HG03558 (cell line): ENCODE measurements at regions not wholly inside any gene's neighbourhood (a gene's known extent, or its start where the extent isn't known, plus 50 kb on each side); places are given as distances from the start of the nearest gene placed in this dataset.

Experiments used
- ATAC-seq: cut with Tn5 transposase; IDR thresholded peaks from one replicate; pipeline ENCODE4 v1.9.1; 2021; ENCODE audit warnings: moderate number of reproducible peaks; ENCODE audit not compliant: unreplicated experiment; ENCODE audit errors: extremely low read depth

- peak; percentile 49 for ATAC-seq
These were observed 57.0 kb upstream of the NR2F2 start for GRCh38 chr15:96273317-96274086.

GRCh38 chr15:96274087-96274440, 56.4 kb upstream of the NR2F2 start:
- ATAC-seq: no peak

- no peak for ATAC-seq
These were observed 55.8 kb upstream of the NR2F2 start for GRCh38 chr15:96274698-96275097.

GRCh38 chr15:96276438-96277210, 53.9 kb upstream of the NR2F2 start:
- ATAC-seq: no peak
